GM12878 (cell line): ENCODE measurements at regions not wholly inside any gene's neighbourhood (a gene's known extent, or its start where the extent isn't known, plus 50 kb on each side); places are given as distances from the start of the nearest gene placed in this dataset.

Source experiments
- ATAC-seq: fragments of 200-7000 bp; cut with Tn5 transposase; 3 replicates; pipeline ENCODE4 v1.9.1; 2020; ENCODE audit warnings: mild to moderate bottlenecking, moderate library complexity
- BruUV-seq: library from RNA; stranded (reverse); fragments of 400-500 nt; replicated peaks from 2 replicates; lab custom pipeline; 2021; lab: Mats Ljungman, UMichigan
- CTCF ChIA-PET: fragments of 300-600 bp; sonication (Branson Sonifier 250); formaldehyde crosslinking; extraction: SDS; loops from one replicate; lab custom pipeline; 2021; ENCODE audit warnings: inconsistent platforms; lab: Yijun Ruan, JAX
- POLR2A ChIA-PET: fragments of 350-600 bp; formaldehyde crosslinking; extraction: SDS; loops from one replicate; lab custom pipeline; 2021; ENCODE audit warnings: inconsistent platforms; lab: Charles Lee
- RAD21 ChIA-PET: fragments of 300-600 bp; sonication (Branson Sonifier 250); formaldehyde crosslinking; loops from one replicate; lab custom pipeline; 2023; ENCODE audit warnings: antibody characterized with exemption; ENCODE audit not compliant: unreplicated experiment; lab: Charles Lee
- SMC1A ChIA-PET: fragments of 300-600 bp; sonication (Branson Sonifier 250); formaldehyde crosslinking; loops from one replicate; lab custom pipeline; 2023; ENCODE audit not compliant: unreplicated experiment, uncharacterized antibody; lab: Charles Lee
- DNase-seq: peaks from one replicate; pipeline ENCODE4 v3.0.0-alpha.2; 2011; ENCODE audit warnings: low read depth, low spot score
- FAIRE-seq: peaks from 3 replicates; lab custom pipeline; 2011; peaks lifted over from hg19 to GRCh38; lab: Jason Lieb, UNC
- H2AFZ ChIP-seq: 2 replicates; pipeline ENCODE4 v1.6.0; 2011; ENCODE audit warnings: low read depth, low read length, control low read depth; ENCODE audit not compliant: control insufficient read depth
- H3K27ac ChIP-seq: 2 replicates; pipeline ENCODE4 v1.5.1; 2011; ENCODE audit warnings: control low read depth; ENCODE audit not compliant: control insufficient read depth, insufficient read depth
- H3K27me3 ChIP-seq, 2 experiments: replicated peaks in 1 of 2; 2 replicates each; pipeline versions ENCODE4 v1.6.0 to v1.6.1; 2011; ENCODE audit warnings: low read length in 1 of 2; ENCODE audit not compliant: control insufficient read depth in 2 of 2, insufficient read depth in 2 of 2
- H3K36me3 ChIP-seq, 2 experiments: 2 replicates each; pipeline ENCODE4 v1.5.1; 2011; ENCODE audit warnings: low read length in 1 of 2; ENCODE audit not compliant: control insufficient read depth in 2 of 2, insufficient read depth in 2 of 2
- H3K4me1 ChIP-seq: 2 replicates; pipeline ENCODE4 v1.6.1; 2011; ENCODE audit warnings: mild to moderate bottlenecking, low read length, moderate library complexity, mixed read lengths; ENCODE audit not compliant: control insufficient read depth, insufficient read depth
- H3K4me2 ChIP-seq: 2 replicates; pipeline ENCODE4 v1.6.0; 2011; ENCODE audit warnings: control low read depth; ENCODE audit not compliant: control insufficient read depth, insufficient read depth
- H3K4me3 ChIP-seq: fragments of 200-600 bp; sonication (generic); 2 replicates; pipeline ENCODE4 v1.5.1; 2016
- H3K79me2 ChIP-seq: 2 replicates; pipeline ENCODE4 v1.6.0; 2011; ENCODE audit warnings: low read length; ENCODE audit not compliant: control insufficient read depth, insufficient read depth
- H3K9ac ChIP-seq: 2 replicates; pipeline ENCODE4 v1.8.0; 2011; ENCODE audit warnings: low read length, control low read depth, mixed read lengths; ENCODE audit not compliant: control insufficient read depth, insufficient read depth
- H3K9me3 ChIP-seq: replicated peaks from 3 replicates; pipeline ENCODE4 v1.5.1; 2011; ENCODE audit warnings: mild to moderate bottlenecking, low read length; ENCODE audit not compliant: control insufficient read depth, insufficient read depth
- H4K20me1 ChIP-seq: 2 replicates; pipeline ENCODE4 v1.6.0; 2011; ENCODE audit not compliant: control insufficient read depth, insufficient read depth
- CBX3 ChIP-seq: fragments of 200-600 bp; sonication (generic); IDR thresholded peaks from 2 replicates; pipeline ENCODE4 v1.6.1; 2016; ENCODE audit warnings: low read depth, borderline replicate concordance
- CHD4 ChIP-seq: fragments of 200-600 bp; sonication (generic); IDR thresholded peaks from 2 replicates; pipeline ENCODE4 v1.6.1; 2016; ENCODE audit warnings: mild to moderate bottlenecking
- DPF2 ChIP-seq: fragments of 450-650 bp; IDR thresholded peaks from 2 replicates; pipeline ENCODE4 v1.6.1; 2017; ENCODE audit warnings: mild to moderate bottlenecking
- EP300 ChIP-seq, 2 experiments: fragments of 150-350 bp in 1 of 2; IDR thresholded peaks; 2 replicates each; pipeline ENCODE4 v1.6.1; 2011 to 2012; ENCODE audit warnings: low read depth in 2 of 2, low read length in 2 of 2, borderline replicate concordance in 1 of 2, improper control_type of control experiment in 1 of 2, inconsistent platforms in 1 of 2; ENCODE audit not compliant: control insufficient read depth in 1 of 2
- GATAD2B ChIP-seq: fragments of 450-650 bp; conservative IDR thresholded peaks from 2 replicates; pipeline ENCODE4 v1.6.1; 2017; ENCODE audit warnings: low read depth, mild to moderate bottlenecking, moderate library complexity
- HDAC2 ChIP-seq: fragments of 200-600 bp; sonication (generic); IDR thresholded peaks from 2 replicates; pipeline ENCODE4 v1.6.1; 2017
- NR2C2 ChIP-seq: IDR thresholded peaks from 2 replicates; pipeline ENCODE4 v1.6.1; 2011; ENCODE audit warnings: borderline replicate concordance, low read depth; ENCODE audit not compliant: control insufficient read depth, insufficient read length
- RCOR1 ChIP-seq: conservative IDR thresholded peaks from 2 replicates; pipeline ENCODE4 v1.6.1; 2012; ENCODE audit warnings: low read depth, low read length, improper control_type of control experiment
- ZZZ3 ChIP-seq: IDR thresholded peaks from 2 replicates; pipeline ENCODE4 v1.6.1; 2011; ENCODE audit warnings: low read depth; ENCODE audit not compliant: control insufficient read depth, insufficient read length
- WGBS: methylation state at CpG from one replicate; pipeline ENCODE4 v1.1.6; 2016; ENCODE audit warnings: low lambda C conversion rate; ENCODE audit not compliant: insufficient replicate concordance, insufficient coverage; ENCODE audit errors: missing lambda C conversion rate; 5-methylcytosine and 5-hydroxymethylcytosine counted together
- in situ Hi-C: fragments of 300-500 bp; cut with MboI; formaldehyde crosslinking; loops from 9 replicates; pipeline ENCODE4 v1.14.3; 2018; ENCODE audit warnings: mixed read lengths
- intact Hi-C: fragments of 100-400 bp; cut with micrococcal nuclease; formaldehyde crosslinking; loops from one replicate; pipeline ENCODE4 v1.14.2; 2022; ENCODE audit not compliant: unreplicated experiment
- TF ChIP-seq, protein P1 (sequence below): fragments of 450-650 bp; formaldehyde crosslinking; IDR thresholded peaks from 2 replicates; pipeline ENCODE4 v1.5.0; 2022; ENCODE audit warnings: mild to moderate bottlenecking, missing genetic modification characterization
- TF ChIP-seq, protein P2 (sequence below): fragments of 450-650 bp; IDR thresholded peaks from 2 replicates; pipeline ENCODE4 v1.6.1; 2018; ENCODE audit warnings: borderline replicate concordance, mild to moderate bottlenecking; ENCODE audit not compliant: partially characterized antibody
- TF ChIP-seq, protein P3 (sequence below): IDR thresholded peaks from 2 replicates; pipeline ENCODE4 v1.6.1; 2012; ENCODE audit warnings: improper control_type of control experiment, low read depth, low read length; ENCODE audit not compliant: insufficient replicate concordance

DNA sequence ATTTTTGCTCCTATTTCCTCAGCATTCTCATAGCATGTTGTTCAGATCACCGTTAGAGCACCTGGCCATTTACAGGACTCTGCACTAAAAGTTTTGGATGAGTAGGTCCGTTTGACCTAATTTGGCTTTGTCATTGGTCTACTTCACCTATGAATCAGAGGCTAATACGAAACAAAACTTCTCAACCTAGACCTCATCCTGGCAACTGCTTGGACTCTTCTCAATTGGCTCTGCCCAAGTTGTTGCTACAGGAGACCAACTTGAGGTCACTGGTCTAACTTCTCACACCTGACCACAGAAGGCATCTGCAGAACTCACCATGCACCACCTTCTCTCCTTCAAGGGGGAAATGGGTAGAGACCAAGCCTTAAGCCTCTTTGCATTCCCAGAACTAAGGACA lies 663.7 kb downstream of the PLCL1 start (continued):
- TF ChIP-seq, protein P1, sequence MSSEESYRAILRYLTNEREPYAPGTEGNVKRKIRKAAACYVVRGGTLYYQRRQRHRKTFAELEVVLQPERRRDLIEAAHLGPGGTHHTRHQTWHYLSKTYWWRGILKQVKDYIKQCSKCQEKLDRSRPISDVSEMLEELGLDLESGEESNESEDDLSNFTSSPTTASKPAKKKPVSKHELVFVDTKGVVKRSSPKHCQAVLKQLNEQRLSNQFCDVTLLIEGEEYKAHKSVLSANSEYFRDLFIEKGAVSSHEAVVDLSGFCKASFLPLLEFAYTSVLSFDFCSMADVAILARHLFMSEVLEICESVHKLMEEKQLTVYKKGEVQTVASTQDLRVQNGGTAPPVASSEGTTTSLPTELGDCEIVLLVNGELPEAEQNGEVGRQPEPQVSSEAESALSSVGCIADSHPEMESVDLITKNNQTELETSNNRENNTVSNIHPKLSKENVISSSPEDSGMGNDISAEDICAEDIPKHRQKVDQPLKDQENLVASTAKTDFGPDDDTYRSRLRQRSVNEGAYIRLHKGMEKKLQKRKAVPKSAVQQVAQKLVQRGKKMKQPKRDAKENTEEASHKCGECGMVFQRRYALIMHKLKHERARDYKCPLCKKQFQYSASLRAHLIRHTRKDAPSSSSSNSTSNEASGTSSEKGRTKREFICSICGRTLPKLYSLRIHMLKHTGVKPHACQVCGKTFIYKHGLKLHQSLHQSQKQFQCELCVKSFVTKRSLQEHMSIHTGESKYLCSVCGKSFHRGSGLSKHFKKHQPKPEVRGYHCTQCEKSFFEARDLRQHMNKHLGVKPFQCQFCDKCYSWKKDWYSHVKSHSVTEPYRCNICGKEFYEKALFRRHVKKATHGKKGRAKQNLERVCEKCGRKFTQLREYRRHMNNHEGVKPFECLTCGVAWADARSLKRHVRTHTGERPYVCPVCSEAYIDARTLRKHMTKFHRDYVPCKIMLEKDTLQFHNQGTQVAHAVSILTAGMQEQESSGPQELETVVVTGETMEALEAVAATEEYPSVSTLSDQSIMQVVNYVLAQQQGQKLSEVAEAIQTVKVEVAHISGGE (CRISPR knock-in tag) = no peak
- TF ChIP-seq RCOR1 (no peak), CHD4 (no peak), EP300 (IDR thresholded peaks at IDR 0.05; ENCODE audit: borderline replicate concordance in 1 of 2, control insufficient read depth in 1 of 2, low read depth in 2 of 2, low read length in 2 of 2) (no peak)
- TF ChIP-seq, all 136 proteins: peak for 0

DNA sequence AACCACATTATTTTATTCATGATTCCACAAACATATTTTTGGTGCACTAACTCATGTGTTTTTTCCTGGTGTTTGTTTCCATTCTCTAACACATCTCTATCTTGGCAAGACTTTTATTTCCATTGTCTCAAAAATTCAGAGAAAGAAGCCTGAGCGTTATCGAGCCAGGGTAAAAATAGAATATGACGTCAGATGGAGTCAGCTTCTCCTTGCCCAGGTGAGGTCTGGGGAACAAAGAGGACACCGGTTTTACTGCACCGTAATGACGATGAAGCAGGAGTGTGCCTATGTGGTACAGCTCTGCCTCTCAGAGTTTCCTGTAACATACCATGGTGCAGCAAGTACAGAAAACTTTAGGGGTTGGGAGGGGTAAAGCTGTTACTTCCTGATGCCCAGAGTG lies 661.6 kb downstream of the PLCL1 start:
- no peaks in the 10 kb centered on the region for H3K36me3 ChIP-seq
- no peaks in the 10 kb centered on the region for H3K79me2 ChIP-seq
- ChIA-PET SMC1A (no interaction called here), POLR2A (no interaction called here), RAD21 (no interaction called here), CTCF (interaction anchor here (1.3 to 1.4 kb wide), 2 partner anchors 10 to 1023 kb away, joined by 4 to 5 read pairs; no protein-coding TSS in a partner anchor)
- no peaks in the 10 kb centered on the region for H3K4me1 ChIP-seq
- no peak for ATAC-seq
- H3K4me2 ChIP-seq = no peak overlapping the region
- H2AFZ ChIP-seq = no peak overlapping the region
- intact Hi-C loops (no loop called here), in situ Hi-C loops (no loop called here)
- no peak overlapping the region for H3K9ac ChIP-seq
- H4K20me1 ChIP-seq = no peaks in the 10 kb centered on the region
- no peak for FAIRE-seq
- DNase-seq = no peak
- no peaks in the 10 kb centered on the region for H3K9me3 ChIP-seq
- no peak overlapping the region for H3K4me3 ChIP-seq
- WGBS = 61% methylated on average over 6 of the region's 6 CpGs
- BruUV-seq = no TSS peak
- no peak for TF ChIP-seq HDAC2
- TF ChIP-seq RCOR1 = no peak
- no peak for TF ChIP-seq NR2C2
- TF ChIP-seq, protein P2, sequence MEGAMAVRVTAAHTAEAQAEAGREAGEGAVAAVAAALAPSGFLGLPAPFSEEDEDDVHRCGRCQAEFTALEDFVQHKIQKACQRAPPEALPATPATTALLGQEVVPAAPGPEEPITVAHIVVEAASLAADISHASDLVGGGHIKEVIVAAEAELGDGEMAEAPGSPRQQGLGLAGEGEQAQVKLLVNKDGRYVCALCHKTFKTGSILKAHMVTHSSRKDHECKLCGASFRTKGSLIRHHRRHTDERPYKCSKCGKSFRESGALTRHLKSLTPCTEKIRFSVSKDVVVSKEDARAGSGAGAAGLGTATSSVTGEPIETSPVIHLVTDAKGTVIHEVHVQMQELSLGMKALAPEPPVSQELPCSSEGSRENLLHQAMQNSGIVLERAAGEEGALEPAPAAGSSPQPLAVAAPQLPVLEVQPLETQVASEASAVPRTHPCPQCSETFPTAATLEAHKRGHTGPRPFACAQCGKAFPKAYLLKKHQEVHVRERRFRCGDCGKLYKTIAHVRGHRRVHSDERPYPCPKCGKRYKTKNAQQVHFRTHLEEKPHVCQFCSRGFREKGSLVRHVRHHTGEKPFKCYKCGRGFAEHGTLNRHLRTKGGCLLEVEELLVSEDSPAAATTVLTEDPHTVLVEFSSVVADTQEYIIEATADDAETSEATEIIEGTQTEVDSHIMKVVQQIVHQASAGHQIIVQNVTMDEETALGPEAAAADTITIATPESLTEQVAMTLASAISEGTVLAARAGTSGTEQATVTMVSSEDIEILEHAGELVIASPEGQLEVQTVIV = no peak
- TF ChIP-seq GATAD2B = no peak
- no peak for TF ChIP-seq DPF2
- TF ChIP-seq, protein P3, sequence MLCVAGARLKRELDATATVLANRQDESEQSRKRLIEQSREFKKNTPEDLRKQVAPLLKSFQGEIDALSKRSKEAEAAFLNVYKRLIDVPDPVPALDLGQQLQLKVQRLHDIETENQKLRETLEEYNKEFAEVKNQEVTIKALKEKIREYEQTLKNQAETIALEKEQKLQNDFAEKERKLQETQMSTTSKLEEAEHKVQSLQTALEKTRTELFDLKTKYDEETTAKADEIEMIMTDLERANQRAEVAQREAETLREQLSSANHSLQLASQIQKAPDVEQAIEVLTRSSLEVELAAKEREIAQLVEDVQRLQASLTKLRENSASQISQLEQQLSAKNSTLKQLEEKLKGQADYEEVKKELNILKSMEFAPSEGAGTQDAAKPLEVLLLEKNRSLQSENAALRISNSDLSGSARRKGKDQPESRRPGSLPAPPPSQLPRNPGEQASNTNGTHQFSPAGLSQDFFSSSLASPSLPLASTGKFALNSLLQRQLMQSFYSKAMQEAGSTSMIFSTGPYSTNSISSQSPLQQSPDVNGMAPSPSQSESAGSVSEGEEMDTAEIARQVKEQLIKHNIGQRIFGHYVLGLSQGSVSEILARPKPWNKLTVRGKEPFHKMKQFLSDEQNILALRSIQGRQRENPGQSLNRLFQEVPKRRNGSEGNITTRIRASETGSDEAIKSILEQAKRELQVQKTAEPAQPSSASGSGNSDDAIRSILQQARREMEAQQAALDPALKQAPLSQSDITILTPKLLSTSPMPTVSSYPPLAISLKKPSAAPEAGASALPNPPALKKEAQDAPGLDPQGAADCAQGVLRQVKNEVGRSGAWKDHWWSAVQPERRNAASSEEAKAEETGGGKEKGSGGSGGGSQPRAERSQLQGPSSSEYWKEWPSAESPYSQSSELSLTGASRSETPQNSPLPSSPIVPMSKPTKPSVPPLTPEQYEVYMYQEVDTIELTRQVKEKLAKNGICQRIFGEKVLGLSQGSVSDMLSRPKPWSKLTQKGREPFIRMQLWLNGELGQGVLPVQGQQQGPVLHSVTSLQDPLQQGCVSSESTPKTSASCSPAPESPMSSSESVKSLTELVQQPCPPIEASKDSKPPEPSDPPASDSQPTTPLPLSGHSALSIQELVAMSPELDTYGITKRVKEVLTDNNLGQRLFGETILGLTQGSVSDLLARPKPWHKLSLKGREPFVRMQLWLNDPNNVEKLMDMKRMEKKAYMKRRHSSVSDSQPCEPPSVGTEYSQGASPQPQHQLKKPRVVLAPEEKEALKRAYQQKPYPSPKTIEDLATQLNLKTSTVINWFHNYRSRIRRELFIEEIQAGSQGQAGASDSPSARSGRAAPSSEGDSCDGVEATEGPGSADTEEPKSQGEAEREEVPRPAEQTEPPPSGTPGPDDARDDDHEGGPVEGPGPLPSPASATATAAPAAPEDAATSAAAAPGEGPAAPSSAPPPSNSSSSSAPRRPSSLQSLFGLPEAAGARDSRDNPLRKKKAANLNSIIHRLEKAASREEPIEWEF = no peak
- no peak for TF ChIP-seq CBX3
- TF ChIP-seq ZZZ3 = no peak
- H3K27me3 ChIP-seq = no peaks in the 10 kb centered on the region
- H3K27ac ChIP-seq = no peak overlapping the region
